ENCODE measurements at regions not wholly inside any gene's neighbourhood (a gene's known extent, or its start where the extent isn't known, plus 50 kb on each side); places are given as distances from the start of the nearest gene placed in this dataset.

DNA sequence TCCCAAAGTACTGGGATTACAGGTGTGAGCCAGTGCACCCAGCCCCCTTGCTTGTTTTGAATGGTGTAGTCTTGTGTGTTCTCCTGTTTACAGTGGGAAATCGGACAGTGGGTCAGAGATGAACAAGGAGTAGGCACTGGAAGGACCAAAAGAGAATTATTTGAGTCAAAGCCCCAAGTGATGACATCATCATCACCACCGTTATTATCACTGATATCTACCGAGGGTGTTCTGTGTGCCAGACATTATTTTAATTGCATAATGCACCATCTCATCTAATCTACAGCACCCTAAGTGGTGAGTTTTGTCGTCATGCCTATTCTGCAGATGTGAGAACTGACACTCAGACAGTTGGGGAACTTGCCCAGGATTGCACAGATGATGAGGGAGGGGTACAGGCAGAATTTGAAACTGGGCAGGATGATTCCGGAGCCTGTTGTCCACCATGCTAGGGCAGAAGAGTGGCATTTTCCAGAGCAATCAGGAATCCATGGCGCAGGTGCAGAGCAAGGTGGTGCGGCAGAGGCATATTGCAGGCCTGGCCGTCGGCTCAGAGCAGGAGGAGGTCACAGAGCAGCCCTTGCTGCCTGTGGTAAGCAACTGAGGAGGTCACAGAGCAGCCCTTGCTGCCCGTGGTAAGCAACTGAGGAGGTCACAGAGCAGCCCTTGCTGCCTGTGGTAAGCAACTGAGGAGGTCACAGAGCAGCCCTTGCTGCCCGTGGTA, 137.0 kb upstream of the HDAC4 start:
- DNase-seq: no peak

DNA sequence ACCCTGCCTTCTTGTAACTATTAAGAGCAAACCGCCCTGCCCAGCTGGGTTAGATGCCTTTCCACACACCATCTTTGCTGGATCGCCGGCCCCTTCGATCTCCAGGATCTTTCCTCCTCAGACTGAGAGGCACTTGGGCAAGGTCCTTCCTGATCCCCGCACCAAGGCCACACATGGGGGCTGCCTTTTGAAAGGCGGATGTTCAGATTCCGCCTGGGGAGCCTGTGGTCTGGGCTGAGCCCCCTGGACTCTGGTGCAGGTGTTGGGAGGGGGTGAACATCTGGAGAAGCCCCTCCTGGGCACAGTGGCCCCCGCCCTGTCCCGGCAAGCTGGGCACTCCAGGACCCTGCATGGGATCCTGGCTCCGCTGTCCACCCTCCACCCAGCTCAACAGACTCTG, 135.4 kb upstream of the HDAC4 start:
- DNase-seq: no peak

DNA sequence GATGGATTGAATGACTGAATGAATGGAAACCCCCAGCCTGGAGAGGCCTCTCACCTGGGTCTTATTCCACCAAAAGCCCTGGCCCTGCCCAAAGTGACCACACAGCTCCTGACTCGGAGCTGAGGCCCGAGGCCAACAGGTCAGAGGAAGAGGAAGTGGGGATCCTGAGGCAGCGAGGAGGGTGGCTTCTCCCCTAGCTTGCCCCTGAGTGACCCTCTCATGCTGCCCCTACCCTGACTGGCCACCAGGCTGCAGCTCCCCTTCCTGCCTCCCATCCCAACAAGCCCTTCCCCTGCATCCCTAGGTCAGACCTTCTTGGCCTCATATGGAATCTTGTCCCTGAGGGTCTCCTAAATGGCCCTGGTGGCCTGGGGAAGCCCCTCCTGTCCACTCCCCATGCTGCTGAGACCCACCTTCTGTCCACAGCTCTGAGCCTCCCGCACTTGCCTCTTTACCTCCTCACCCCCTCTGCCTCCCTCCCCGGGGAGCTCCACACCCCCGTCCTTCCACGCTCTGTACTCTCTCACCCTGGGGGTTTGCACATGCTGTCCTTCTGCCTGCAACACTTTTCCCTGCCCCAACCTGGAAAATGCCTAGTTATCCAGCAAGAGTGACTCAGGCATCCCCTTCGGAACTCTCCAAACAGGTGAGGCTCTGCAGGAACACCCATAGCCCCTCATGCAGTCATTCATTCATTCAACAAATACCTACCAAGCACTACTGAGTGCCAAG, 134.8 kb upstream of the HDAC4 start:
- no peak for DNase-seq

DNA sequence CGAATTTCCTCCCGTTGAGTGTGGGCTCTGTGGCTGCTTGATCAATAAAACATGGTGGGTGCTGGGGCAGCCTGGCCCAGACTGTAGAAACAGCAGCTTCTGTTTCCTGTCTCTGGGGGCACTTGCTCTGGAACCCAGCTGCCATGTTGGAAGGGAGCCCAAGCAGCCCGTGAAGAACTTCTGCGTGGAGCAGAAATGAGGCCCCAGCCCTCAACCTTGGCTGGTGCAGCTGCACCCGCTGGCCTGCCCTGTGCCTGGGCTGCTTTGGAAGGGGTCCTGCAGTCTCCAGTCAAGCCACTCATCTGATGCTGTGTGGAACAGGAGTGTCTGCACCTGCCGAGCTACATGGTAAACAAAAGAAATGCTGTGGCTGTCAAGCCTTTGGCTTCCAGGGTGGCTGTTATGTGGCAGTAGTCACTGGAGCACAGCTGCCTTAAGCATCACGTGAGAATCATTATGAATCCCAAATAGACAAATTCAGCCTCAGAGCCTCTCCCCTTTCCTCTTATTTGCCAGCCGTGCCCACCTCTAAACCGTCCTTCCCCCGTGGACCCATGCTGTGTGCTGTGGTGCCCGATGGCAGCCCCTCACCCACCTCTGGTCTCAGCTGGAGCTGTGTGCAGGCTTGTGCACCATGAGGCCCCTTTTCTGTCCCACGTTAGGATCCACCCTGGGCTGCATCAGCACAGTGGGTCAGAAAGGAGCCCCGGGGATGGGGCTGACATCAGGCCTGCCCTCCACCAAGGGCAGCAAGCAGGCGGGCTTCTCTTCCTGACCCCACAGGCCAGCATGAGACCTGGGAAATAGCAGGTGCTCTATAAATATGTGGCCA, 134.0 kb upstream of the HDAC4 start:
- DNase-seq: no peak

DNA sequence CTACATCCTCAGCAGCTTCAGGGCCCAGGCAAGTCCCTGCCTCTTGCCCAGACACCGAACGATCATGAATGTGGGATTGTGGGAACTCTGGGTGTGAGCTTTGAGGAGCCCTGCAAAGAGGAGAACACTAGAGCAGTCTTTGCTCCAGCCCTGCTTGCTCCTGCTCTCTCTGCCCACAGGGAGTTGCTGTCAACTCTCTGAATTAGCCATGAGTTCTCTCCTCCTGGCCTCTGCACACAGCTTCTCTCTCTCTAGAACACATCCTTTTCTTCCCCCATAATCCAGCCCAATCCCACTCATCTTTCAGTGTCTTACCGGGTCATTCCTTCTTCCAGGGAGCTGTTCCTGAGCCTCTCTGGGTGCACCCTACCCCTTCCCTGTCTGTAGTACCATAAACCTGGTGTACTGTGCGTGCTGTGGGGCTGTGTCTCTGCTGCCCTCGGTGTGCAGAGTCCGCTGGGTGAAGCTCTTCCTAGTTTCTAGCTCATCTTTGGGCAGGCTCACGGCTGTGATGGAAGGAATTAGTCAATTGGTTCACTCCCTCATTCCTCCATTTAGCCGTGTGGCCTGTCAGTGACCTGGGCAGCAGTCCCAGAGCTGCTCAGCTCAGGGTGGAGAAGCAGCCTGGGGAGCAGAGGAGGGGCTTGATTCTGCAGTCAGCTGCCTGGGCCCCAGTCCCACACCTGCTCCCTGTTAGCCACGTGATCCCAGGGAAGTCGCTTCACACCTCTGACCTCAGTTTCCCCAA, 132.9 kb upstream of the HDAC4 start:
- no peak for DNase-seq

DNA sequence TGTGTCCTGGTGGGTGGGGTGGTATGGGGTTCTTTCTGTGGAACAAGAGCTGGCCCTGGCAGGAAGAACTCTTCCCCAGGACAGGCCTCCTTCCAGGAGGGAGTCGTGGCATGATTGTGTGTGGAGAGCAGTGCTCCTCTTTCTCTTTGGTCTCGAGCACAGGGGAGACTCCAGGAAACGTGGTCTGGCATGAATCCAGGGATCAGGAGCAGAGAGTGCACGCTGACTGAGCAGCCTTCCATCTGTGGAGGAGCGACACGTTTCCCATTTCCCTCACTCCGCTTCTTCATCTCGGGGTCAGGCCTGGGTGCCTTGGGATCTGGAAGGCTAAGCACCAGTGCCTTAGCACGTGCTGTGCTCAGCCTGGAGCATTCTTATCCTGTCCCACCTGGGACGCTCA, 132.0 kb upstream of the HDAC4 start:
- no peak for DNase-seq

DNA sequence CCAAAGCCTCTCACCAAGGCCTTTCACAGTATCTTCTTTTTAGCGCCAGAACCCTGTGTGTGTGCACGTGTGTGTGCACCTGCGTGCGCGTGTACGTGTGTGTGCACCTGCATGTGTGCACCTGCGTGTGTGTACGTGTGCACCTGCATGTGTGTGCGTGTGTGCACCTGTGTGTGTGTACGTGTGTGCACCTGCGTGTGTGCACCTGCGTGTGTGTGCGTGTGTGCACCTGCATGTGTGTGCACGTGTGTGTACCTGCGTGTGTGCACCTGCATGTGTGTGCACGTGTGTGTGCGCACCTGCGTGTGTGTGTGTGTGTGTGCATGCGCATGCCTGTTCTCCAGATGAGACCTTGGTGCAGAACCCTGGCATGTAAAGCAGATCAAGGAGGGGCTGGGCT, 131.4 kb upstream of the HDAC4 start:
- no peak for DNase-seq

DNA sequence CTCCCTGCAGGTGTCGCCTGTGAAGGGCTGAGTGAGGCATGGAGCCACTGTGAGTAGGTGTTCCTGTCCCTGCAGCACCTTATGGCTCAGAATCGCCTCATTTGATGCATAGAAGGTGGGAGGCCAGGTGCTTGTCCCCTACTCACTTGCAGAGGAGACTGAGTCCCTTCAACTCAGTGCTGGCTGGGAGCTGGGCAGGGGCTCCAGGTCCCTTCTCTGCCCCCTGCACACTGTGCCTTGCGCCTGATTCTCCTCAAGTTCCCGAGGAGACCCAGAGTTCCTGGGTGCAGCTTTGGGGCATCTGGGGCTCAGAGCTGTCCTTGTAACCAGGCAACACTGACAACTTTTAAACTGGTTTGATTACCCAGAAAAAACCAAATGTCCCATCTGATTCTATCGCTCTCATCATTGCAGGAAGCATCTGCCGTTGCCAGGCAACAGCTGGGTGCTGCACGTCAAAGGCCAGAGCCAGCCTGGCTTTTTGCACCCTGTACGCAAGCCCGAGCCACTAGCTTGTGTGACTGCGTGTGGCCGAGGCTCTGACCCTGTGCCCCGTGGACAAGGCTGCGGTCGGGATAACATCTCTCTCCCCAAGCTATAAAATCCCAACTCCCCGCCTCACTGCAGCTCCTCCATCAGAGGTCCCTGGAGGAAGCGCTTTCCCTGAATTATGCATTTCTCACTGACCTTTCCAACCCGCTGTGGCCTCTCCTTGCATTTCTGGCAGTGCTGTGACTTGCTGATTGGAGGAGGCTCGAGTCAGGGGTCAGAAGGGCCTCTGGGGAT, 130.8 kb upstream of the HDAC4 start:
- no peak for DNase-seq

DNA sequence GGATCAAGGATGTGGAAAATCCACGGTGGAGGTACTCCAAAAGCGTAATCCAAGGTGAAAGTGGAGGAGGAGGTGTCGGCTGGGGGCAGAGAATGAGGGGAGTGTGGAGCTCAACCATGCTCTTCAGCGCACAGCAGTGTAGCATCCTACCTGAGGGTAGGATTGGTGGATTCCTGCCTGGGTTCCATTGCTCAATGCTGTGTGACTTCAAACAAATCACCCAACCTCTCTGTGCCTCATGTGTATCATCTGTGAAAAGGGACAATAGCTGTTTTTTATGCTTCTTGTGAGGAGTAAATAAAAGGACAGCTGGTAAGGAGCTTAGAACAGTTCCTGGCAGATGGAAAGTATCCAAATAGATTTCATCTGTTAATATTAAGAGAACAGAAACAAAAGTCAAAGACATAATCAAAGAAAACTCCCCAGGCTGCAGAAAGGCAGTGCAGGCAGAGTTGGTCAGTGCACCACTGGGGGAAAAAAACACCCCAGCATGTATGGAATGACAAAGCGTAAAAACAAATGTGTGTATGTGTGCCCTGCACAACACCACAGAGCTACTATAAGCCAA, 130.0 kb upstream of the HDAC4 start:
- DNase-seq: no peak

DNA sequence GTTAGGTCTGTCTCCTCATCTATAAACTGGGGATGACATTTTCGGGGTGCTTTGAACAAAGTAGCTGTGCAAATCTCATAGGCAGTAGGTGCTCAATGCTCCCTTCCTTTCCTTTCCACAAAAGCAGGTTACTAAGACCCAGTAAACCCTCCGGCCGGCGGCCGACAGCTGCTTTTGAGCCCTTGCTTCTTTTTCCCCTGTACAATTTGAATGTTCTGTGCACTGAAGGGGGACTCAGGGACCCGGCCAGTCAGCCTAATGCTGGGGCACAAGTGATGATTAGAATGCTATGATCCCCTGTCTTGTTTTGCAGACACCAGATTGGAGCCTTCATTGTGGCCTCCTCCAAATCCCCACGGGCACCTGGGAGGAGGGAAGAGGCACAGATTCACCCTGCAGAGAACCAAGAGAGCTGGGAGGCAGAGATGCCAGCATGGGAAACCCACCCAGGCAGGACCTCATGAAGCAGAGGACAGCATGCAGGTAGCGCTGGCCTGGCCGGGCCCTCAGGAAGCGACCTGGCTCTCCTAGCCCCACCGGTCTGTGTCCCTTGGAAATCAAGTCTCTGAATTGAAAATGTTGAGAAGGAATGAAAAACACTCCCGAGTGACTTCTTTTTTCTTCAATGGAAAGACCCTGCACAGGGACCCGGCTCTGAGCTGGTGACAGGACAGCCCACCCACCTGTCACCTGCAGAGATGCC, 128.6 kb upstream of the HDAC4 start:
- DNase-seq: no peak

DNA sequence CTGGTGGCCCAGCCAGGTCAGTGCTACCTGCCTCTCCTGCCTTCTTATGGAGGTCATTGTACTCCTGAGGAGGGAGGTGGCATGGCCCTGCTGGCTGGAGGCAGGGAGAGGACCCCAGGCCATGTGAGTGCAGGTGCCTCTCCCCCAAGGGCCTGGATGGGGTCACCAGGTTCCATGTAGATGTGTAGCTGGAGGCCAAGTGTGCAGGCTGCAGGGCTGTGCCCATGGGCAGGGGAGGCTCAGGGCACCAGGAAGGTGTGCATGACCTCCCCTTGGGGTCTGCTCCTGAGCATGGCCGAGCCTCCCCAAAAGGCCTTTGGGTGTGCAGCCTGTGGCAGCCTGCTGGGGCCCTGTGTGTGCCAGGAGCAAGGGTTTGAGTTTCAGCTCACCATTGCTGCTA, 128.1 kb upstream of the HDAC4 start:
- DNase-seq: no peak

DNA sequence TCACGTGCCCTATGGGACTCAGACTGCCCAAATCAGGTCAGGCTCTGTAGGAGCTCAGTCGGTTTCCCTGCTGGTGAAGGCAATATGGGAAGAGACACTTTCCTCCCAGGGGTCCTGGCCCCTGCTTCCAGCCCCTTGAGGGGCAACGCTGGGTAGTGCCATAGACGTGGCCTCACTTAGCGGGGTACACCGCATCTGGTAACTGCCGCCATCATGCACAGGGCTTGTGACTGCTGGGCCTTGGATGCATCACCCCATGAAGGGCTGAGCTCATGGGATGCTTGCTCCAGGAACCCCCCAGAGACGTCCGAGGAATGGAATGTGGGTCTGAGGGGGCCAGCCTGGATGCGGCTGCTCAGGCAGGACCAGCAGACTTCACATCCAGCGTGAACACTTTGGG, 127.3 kb upstream of the HDAC4 start:
- DNase-seq: no peak

DNA sequence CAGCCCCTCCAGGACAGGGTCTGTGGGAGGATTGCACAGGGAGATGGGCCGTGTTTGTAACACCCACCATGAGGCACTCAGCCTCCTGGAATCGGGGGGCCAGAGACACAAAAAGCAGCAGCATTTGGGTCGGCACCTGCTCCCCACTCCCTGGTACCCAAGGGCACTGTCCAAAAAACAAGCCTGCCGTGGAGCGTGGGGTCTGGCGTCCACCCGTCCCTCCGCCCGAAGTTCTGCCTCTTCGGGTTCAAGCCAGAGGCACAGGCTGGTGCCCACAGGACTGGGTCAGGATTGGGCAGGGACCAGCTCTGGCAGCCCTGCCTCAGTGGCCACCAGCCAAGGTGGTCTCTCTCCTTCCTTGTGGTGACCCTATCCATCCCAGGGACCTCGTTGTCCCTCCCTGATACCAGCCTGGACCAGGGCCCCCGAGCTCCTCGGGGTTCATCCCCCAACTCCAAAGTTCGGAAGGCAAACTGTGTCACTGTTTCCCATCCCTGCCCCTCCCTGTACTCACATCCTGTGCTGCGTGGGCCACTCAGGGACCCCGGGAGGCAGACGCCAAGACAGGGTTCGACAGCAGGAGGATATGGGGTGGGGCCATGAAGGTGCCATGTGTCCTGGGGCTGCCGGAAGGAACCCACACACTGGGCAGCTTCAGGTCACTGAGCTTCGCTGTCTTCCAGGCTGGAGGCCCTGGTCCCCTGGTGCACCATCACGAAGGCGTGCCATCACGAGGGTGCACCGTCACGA, 126.0 kb upstream of the HDAC4 start:
- no peak for DNase-seq

DNA sequence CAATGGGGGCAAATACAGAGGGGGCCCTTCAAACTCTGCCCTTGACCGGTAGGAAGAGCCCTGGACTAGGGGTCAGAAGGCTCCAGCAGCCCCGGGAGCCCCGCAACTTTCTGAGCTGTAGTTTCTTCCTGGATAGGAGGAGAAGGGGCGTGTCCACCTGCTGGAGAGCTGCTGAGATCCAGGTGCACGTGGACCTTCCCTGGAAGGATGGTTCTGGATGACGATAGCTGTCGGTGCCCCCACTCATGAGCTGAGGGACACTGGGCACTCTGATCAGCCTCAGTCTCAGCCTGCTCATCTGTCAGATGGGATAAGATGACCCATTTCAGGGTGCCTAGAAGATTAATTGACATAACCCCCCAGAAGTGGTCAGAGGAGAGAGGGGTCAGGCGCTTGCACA, 125.2 kb upstream of the HDAC4 start:
- DNase-seq: no peak

DNA sequence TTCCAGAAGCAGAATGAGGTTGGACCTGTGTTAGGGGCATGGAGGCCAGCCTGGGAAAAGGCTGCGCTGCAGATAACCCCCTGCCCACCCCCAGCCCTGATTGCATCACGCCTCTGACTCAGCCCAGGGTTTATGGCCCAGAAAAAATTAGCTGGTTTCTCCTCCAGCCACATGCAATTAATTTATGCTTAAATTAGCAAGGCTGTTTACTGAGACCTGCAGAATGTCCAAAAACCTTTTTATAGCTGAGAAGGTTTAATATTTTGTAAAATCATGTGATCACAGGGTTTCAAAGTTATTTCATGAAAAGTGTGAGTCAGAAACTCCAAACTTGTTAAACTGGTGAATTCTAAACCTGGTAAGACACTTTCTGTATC, 123.1 kb upstream of the HDAC4 start:
- DNase-seq: no peak

DNA sequence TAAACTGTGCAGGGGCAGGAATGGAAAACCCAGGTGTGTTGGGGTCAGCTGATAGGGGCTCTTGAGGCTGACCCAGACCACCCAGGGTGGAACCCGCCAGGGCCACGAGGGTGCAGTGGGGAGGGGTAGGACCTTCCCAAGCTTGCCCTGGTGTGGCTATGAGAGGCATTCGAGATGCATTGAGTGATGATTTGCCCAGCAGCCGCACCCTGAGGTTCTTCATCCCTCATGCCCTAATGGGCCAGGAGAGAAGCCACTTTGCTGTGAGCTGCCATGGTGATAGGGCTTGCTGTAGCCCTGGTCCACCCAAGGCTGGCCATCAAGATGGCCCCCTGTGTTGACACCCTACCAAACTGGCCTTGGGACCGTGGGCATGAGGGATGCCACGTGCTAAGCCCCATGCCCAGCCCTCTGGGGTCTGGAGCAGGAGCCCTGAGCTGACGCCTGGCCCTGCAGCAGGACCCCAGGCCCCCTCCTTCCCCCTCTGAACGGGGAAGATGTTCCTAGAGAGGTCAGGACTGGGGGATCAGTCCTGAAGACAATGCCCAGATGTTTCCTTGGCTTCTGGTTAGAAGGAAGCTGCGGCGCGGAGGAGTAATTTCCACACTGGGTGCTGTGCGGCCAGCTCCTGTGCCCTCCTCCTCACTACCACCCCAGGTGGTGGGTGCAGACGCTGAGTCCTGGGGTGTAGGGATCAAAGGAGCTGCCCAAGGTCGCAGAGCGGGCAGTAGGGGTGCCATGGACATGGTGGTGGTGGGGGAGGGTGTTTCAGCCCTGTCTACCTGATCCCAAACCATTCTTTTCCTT, 122.5 kb upstream of the HDAC4 start:
- no peak for DNase-seq

DNA sequence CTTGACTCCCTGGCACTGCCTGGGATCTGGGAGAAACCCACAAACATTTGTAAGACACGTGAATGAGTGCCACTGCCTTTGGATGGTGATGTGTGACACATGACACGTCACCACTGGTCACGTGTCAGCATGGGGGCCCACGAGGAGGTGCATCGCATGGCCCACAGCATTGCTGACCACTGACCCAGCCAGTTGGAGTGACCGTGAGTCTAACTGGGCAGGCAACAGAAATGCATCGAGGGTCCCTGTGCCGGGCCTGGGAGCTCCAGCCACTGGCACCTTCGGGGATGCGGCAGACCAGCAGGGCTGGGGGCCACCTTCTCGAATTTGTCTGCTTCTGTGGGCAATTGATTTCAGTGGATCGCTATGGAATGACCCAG, 121.9 kb upstream of the HDAC4 start:
- no peak for DNase-seq

DNA sequence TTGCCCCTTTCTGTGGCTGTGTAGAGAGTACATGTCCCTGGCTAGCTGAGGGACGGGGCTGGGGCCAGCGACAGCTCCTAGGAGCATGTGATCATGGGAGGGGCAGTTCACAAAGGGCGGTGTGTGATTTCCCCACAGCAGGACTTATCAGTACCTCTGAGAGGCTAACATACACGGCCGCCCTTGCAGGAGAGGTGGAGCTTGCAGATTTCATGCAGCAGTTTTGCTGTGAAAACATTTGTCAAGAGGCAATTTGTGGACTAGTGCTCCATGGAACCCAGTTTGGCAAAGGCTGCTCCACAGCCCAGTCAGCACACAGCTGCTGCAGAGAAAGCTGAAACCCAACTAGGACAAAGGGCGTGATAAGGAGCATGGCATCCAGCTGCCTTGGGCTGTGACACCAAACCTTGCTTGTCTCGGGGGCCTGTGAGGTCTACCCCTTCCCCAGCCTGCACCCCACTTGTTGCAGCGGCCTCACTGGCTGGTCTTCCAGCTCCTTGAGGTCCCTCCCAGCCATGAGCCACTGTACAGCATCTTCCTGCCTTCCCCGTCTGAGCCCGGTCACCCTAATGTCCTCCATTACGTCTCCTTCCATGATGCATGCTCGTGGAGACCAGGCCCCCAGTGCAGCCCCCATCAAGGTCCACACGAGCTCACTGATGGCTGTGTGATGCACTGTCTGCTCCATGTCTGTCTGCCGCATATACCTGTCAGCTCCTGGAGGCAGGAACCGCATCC, 121.4 kb upstream of the HDAC4 start:
- DNase-seq: no peak

DNA sequence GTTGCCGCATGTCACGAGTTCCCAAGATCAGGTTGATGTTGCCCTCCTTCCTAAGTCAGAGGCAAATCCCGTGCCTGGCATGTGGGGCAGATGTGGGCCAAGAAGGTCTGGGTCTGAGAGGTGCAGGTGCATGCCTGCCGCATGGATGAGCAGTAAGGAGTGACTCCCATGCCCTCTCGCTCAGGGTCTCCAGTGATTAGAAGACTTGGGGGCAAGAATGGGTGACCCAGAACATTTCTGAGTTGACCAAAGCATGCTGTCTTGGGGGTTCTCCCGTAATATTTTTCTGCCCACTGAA, 120.6 kb upstream of the HDAC4 start:
- DNase-seq: no peak
